Endodermal cell (in vitro differentiated cells): ENCODE measurements at regions not wholly inside any gene's neighbourhood (a gene's known extent, or its start where the extent isn't known, plus 50 kb on each side); places are given as distances from the start of the nearest gene placed in this dataset.

Source experiments
- DNase-seq: peaks from one replicate; pipeline ENCODE4 v3.0.0-alpha.2; 2017
- H3K27ac ChIP-seq: 2 replicates; pipeline ENCODE4 v1.5.1; 2013; ENCODE audit warnings: mild to moderate bottlenecking, low read depth, low read length, moderate library complexity
- H3K27me3 ChIP-seq: 2 replicates; pipeline ENCODE4 v1.6.1; 2013; ENCODE audit warnings: mild to moderate bottlenecking, low read length, moderate library complexity; ENCODE audit not compliant: insufficient read depth, control insufficient read depth, poor library complexity, severe bottlenecking
- H3K36me3 ChIP-seq: 2 replicates; pipeline ENCODE4 v1.7.0; 2013; ENCODE audit warnings: mild to moderate bottlenecking, low read length, moderate library complexity; ENCODE audit not compliant: control insufficient read depth, insufficient read depth
- H3K4me1 ChIP-seq: one replicate; pipeline ENCODE4 v1.7.0; 2013; ENCODE audit warnings: low read length; ENCODE audit not compliant: control insufficient read depth, insufficient read depth
- H3K4me3 ChIP-seq: 2 replicates; pipeline ENCODE4 v1.5.1; 2013; ENCODE audit warnings: mild to moderate bottlenecking, low read length, moderate library complexity
- H3K9ac ChIP-seq: 2 replicates; pipeline ENCODE4 v1.6.1; 2013; ENCODE audit warnings: mild to moderate bottlenecking, low read length, moderate library complexity; ENCODE audit not compliant: poor library complexity, severe bottlenecking; ENCODE audit errors: extremely low read depth
- H3K9me3 ChIP-seq: 2 replicates; pipeline ENCODE4 v1.6.1; 2013; ENCODE audit warnings: mild to moderate bottlenecking, low read length, moderate library complexity; ENCODE audit not compliant: control insufficient read depth
- H3K27ac Mint-ChIP-seq: 2 replicates; pipeline ENCODE4 v1.8.0; 2020; ENCODE audit warnings: mixed read lengths
- H3K27me3 Mint-ChIP-seq: 2 replicates; pipeline ENCODE4 v1.8.0; 2021; ENCODE audit warnings: mild to moderate bottlenecking, mixed read lengths; ENCODE audit not compliant: insufficient read depth
- H3K36me3 Mint-ChIP-seq: 2 replicates; pipeline ENCODE4 v1.8.0; 2020; ENCODE audit warnings: low read depth, mixed read lengths
- H3K4me1 Mint-ChIP-seq: 2 replicates; pipeline ENCODE4 v1.8.0; 2020; ENCODE audit warnings: mixed read lengths
- H3K4me3 Mint-ChIP-seq: 2 replicates; pipeline ENCODE4 v1.8.0; 2020; ENCODE audit warnings: mild to moderate bottlenecking, moderate library complexity, mixed read lengths
- H3K9me3 Mint-ChIP-seq: 2 replicates; pipeline ENCODE4 v1.8.0; 2020; ENCODE audit warnings: mild to moderate bottlenecking, mixed read lengths
- WGBS, 2 experiments: methylation state at CpG; one replicate each; pipeline versions ENCODE4 v1.1.5 to v1.1.7; 2013; ENCODE audit warnings: missing lambda C conversion rate in 2 of 2, mixed read lengths in 1 of 2; ENCODE audit not compliant: insufficient coverage in 1 of 2, insufficient read length in 1 of 2; 5-methylcytosine and 5-hydroxymethylcytosine counted together
- TF ChIP-seq, protein P1 (sequence below): fragments of 200-600 bp; sonication (generic); conservative IDR thresholded peaks from 2 replicates; pipeline ENCODE4 v1.5.0; 2021; ENCODE audit warnings: antibody characterized with exemption, mild to moderate bottlenecking

DNA sequence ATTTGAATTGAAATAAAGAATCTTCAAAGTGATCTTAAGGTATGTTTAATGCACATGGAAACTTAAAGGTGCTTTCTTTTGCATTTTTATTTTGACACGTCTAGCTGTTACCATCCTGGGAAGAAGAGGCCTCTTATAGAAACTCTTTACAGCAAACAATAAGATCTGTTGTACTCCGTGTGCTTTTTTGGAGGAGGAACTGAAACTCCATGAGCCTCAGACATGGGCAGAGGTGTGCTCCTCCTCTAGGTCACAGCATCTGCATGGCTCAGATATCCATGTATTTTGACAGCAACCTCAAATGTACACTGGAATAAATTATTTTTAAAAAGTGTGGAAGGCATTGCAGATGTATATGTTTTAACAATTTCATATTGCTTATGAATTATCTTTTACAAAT, 783.3 kb upstream of the SALL3 start:
- no peaks in the 10 kb centered on the region for H3K36me3 Mint-ChIP-seq
- Histone ChIP-seq H3K9me3 (no peaks in the 10 kb centered on the region), H3K4me1 (no peaks in the 10 kb centered on the region), H3K27ac (no peak overlapping the region), H3K36me3 (no peaks in the 10 kb centered on the region), H3K4me3 (no peak overlapping the region), H3K9ac (no peak overlapping the region), H3K27me3 (no peaks in the 10 kb centered on the region)
- peaks cover 1% of the 10 kb centered on the region for H3K4me1 Mint-ChIP-seq
- no peak for DNase-seq
- H3K27me3 Mint-ChIP-seq, result no peaks in the 10 kb centered on the region
- TF ChIP-seq, protein P1, sequence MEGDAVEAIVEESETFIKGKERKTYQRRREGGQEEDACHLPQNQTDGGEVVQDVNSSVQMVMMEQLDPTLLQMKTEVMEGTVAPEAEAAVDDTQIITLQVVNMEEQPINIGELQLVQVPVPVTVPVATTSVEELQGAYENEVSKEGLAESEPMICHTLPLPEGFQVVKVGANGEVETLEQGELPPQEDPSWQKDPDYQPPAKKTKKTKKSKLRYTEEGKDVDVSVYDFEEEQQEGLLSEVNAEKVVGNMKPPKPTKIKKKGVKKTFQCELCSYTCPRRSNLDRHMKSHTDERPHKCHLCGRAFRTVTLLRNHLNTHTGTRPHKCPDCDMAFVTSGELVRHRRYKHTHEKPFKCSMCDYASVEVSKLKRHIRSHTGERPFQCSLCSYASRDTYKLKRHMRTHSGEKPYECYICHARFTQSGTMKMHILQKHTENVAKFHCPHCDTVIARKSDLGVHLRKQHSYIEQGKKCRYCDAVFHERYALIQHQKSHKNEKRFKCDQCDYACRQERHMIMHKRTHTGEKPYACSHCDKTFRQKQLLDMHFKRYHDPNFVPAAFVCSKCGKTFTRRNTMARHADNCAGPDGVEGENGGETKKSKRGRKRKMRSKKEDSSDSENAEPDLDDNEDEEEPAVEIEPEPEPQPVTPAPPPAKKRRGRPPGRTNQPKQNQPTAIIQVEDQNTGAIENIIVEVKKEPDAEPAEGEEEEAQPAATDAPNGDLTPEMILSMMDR, result no peak
- H3K4me3 Mint-ChIP-seq, result no peak overlapping the region
- WGBS, 2 experiments, result 85 to 94% methylated on average over 2 of the region's 2 CpGs
- H3K27ac Mint-ChIP-seq, result no peak overlapping the region
- no peaks in the 10 kb centered on the region for H3K9me3 Mint-ChIP-seq

DNA sequence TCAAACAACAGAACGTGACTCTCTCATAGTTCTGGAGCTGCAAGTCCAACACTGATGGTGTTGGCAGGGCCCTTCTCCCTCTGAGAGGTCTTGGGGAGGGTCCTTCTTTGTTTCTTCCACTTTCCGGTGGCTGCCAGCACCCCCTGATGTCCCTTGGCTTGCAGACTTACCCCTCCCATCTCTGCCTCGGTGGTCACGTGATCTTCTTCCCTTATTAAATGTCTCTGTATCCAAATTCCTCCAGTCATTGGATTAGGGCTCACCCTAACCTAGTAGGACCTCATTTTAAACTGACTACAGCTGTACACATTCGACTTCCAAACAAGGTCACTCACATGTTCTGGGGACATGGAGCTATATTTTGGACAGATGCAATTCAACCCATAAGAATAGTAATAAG, 780.6 kb upstream of the SALL3 start:
- no peak overlapping the region for H3K27ac Mint-ChIP-seq
- H3K4me1 Mint-ChIP-seq, result peaks cover 1% of the 10 kb centered on the region
- no peak overlapping the region for H3K4me3 Mint-ChIP-seq
- Histone ChIP-seq H3K36me3 (no peaks in the 10 kb centered on the region), H3K9me3 (no peaks in the 10 kb centered on the region), H3K4me3 (no peak overlapping the region), H3K4me1 (no peaks in the 10 kb centered on the region), H3K27me3 (no peaks in the 10 kb centered on the region), H3K9ac (no peak overlapping the region), H3K27ac (no peak overlapping the region)
- TF ChIP-seq, protein P1, result no peak
- WGBS, 2 experiments, result 91 to 93% methylated on average over 4 to 5 of the region's 5 CpGs
- DNase-seq, result no peak
- no peaks in the 10 kb centered on the region for H3K36me3 Mint-ChIP-seq
- no peaks in the 10 kb centered on the region for H3K27me3 Mint-ChIP-seq
- H3K9me3 Mint-ChIP-seq, result no peaks in the 10 kb centered on the region

DNA sequence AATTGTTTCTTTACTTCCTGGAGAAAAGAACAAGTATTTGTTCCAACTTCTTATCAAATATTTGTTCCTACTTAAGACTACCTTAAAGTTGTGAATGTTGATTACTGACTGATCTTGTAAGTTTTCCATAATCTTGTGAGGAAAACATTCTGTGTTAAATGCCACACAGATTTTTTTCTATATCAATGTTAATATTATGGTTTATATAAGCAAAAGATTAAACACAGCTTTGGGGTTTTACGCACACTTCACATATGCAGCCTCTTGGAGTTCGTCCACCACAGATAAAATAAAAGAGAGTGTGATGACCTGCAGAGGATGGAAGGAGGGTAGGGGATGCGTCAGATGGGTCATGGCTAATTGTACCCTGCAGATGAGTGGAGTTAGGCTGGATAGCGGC, 780.0 kb upstream of the SALL3 start:
- Mint-ChIP-seq H3K4me1 (peaks cover 1% of the 10 kb centered on the region), H3K27ac (no peak overlapping the region), H3K36me3 (no peaks in the 10 kb centered on the region), H3K4me3 (no peak overlapping the region), H3K9me3 (no peaks in the 10 kb centered on the region), H3K27me3 (no peaks in the 10 kb centered on the region)
- no peak overlapping the region for H3K4me3 ChIP-seq
- H3K9me3 ChIP-seq, result no peaks in the 10 kb centered on the region
- no peaks in the 10 kb centered on the region for H3K36me3 ChIP-seq
- no peaks in the 10 kb centered on the region for H3K4me1 ChIP-seq
- WGBS, 2 experiments, result 71 to 86% methylated on average over 3 to 4 of the region's 4 CpGs
- no peak overlapping the region for H3K27ac ChIP-seq
- TF ChIP-seq, protein P1, result no peak
- no peaks in the 10 kb centered on the region for H3K27me3 ChIP-seq
- no peak for DNase-seq
- H3K9ac ChIP-seq, result no peak overlapping the region
